Activated CD8-positive, alpha-beta memory T cell treated with anti-CD3 and anti-CD28 coated beads for 4 hours (primary cell): ENCODE measurements at regions not wholly inside any gene's neighbourhood (a gene's known extent, or its start where the extent isn't known, plus 50 kb on each side); places are given as distances from the start of the nearest gene placed in this dataset.

ENCODE experiments used
- DNase-seq, 2 donors: peaks; one replicate each; pipeline ENCODE4 v3.0.0-alpha.2; 2020; ENCODE audit warnings: low read depth in 2 of 2

- DNase-seq = no peak
Observed at GRCh38 chr20:9919271-9920014, 80.6 kb upstream of the PAK5 start.

- DNase-seq = no peak
Observed at GRCh38 chr20:9918348-9918747, 79.5 kb upstream of the PAK5 start.

- DNase-seq = no peak
Observed at GRCh38 chr20:9916761-9917160, 77.9 kb upstream of the PAK5 start.

- no peak for DNase-seq
Observed at GRCh38 chr20:9912858-9913434, 74.1 kb upstream of the PAK5 start.

- DNase-seq = no peak
Observed at GRCh38 chr20:9912290-9912689, 73.4 kb upstream of the PAK5 start.

GRCh38 chr20:9911519-9911918 lies 72.6 kb upstream of the PAK5 start:
- no peak for DNase-seq

GRCh38 chr20:9909167-9909566 lies 70.3 kb upstream of the PAK5 start:
- no peak for DNase-seq

GRCh38 chr20:9903048-9903655 lies 64.3 kb upstream of the PAK5 start:
- no peak for DNase-seq

GRCh38 chr20:9889270-9889981 lies 50.5 kb upstream of the PAK5 start:
- no peak for DNase-seq
